NCI-H146 treated with DMSO at 0.1 percent for 48 hours (cell line): ENCODE measurements at regions not wholly inside any gene's neighbourhood (a gene's known extent, or its start where the extent isn't known, plus 50 kb on each side); places are given as distances from the start of the nearest gene placed in this dataset.
"Not testable (repeated sequence)": the region's sequence is repeated elsewhere in the genome, so short reads cannot be mapped to it uniquely, and the experiment has no call there.

Experiments
- DNase-seq: peaks from one replicate; lab custom pipeline; 2025; ENCODE audit not compliant: unreplicated experiment; lab: John Stamatoyannopoulos, UW

- no peak for DNase-seq
Measured at GRCh38 chr9:25461416-25461815, 216.8 kb downstream of the TUSC1 start.

GRCh38 chr9:25453875-25454274 is 224.4 kb downstream of the TUSC1 start:
- no peak for DNase-seq

- DNase-seq = no peak
Measured at GRCh38 chr9:25449503-25449902, 228.7 kb downstream of the TUSC1 start.

- DNase-seq = not testable (repeated sequence)
Measured at GRCh38 chr9:25445721-25446120, 232.5 kb downstream of the TUSC1 start.

- DNase-seq = no peak
Measured at GRCh38 chr9:25442526-25442925, 235.7 kb downstream of the TUSC1 start.

GRCh38 chr9:25427898-25428297 is 250.3 kb downstream of the TUSC1 start:
- DNase-seq = no peak

- no peak for DNase-seq
Measured at GRCh38 chr9:25427290-25427689, 251.0 kb downstream of the TUSC1 start.

- no peak for DNase-seq
Measured at GRCh38 chr9:25421560-25421959, 256.7 kb downstream of the TUSC1 start.

- no peak for DNase-seq
Measured at GRCh38 chr9:25418974-25419373, 259.3 kb downstream of the TUSC1 start.

- no peak for DNase-seq
Measured at GRCh38 chr9:25415718-25416117, 262.5 kb downstream of the TUSC1 start.

- DNase-seq = no peak
Measured at GRCh38 chr9:25412646-25413045, 265.6 kb downstream of the TUSC1 start.

- DNase-seq = no peak
Measured at GRCh38 chr9:25397746-25398145, 280.5 kb downstream of the TUSC1 start.

- no peak for DNase-seq
Measured at GRCh38 chr9:25396828-25397227, 281.4 kb downstream of the TUSC1 start.

GRCh38 chr9:25381141-25381540 is 297.1 kb downstream of the TUSC1 start:
- DNase-seq = no peak

- DNase-seq = no peak
Measured at GRCh38 chr9:25377039-25377438, 301.2 kb downstream of the TUSC1 start.

- no peak for DNase-seq
Measured at GRCh38 chr9:25374281-25374680, 304.0 kb downstream of the TUSC1 start.

- DNase-seq = no peak
Measured at GRCh38 chr9:25366906-25367305, 311.3 kb downstream of the TUSC1 start.

GRCh38 chr9:25353783-25354182 is 324.5 kb downstream of the TUSC1 start:
- no peak for DNase-seq

- no peak for DNase-seq
Measured at GRCh38 chr9:25350011-25350410, 328.2 kb downstream of the TUSC1 start.

- no peak for DNase-seq
Measured at GRCh38 chr9:25322142-25322541, 356.1 kb downstream of the TUSC1 start.

GRCh38 chr9:25310961-25311360 is 367.3 kb downstream of the TUSC1 start:
- DNase-seq = no peak

GRCh38 chr9:25308549-25308948 is 369.7 kb downstream of the TUSC1 start:
- no peak for DNase-seq

- no peak for DNase-seq
Measured at GRCh38 chr9:25302601-25303000, 375.6 kb downstream of the TUSC1 start.

GRCh38 chr9:25288195-25288594 is 390.0 kb downstream of the TUSC1 start:
- DNase-seq = not testable (repeated sequence)
